Myocyte (in vitro differentiated cells): ENCODE measurements at regions not wholly inside any gene's neighbourhood (a gene's known extent, or its start where the extent isn't known, plus 50 kb on each side); places are given as distances from the start of the nearest gene placed in this dataset.
"Not testable (repeated sequence)": the region's sequence is repeated elsewhere in the genome, so short reads cannot be mapped to it uniquely, and the experiment has no call there.

ENCODE experiments used
- DNase-seq: peaks from one replicate; pipeline ENCODE4 v3.0.0-alpha.2; 2012; ENCODE audit warnings: low read depth

DNA sequence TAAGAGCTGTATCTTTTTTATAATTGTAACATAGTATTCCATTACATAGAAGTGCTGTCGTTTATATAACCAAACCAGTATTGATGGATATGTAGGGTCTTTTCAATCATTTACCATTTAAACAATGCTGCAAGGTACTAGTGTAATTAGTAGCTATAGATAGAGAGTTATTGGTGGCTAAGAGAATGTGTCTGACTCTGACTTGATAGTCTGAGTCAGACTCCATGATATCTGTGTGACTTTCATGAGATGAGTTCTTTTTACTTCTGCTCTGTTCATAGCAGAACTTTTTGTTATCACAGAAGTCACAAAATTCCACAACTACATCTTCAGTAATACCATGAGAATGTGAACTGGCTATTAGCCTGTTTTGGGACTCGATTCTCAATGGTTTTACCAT lies 150.6 kb downstream of the FHIP1A start:
- DNase-seq, result no peak

DNA sequence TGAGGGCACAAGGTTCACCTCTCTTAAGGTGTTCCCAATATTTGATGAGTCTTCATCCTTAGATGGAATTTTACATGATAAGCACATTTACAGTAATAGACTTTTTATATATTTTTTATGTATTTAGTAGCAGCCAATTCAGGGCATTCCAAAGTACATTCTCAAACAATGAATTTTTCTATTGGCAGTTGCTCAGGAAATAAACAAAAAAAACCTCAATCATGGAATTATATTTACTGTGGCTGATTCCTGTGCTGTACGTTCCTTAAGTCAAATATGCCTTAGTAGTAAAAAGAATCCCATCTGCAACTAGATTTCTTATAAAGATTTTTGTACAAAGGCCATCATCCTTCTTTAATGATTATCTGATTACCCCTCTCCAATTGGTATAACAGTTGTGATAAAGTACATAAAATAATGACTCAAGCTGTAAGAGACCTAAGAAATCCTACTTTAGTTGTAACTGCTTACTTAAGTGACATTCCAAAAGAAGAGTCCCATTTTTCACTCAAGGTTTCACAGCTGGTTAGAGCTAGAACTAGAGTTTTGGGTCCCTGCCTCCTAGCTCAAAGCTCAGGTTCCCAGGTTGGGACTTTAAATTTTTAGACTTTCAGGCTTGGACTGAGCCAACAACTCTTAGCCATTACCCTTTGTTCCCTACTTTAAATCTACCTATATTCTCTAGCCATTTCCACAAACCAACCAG lies 152.7 kb downstream of the FHIP1A start:
- DNase-seq, result no peak

DNA sequence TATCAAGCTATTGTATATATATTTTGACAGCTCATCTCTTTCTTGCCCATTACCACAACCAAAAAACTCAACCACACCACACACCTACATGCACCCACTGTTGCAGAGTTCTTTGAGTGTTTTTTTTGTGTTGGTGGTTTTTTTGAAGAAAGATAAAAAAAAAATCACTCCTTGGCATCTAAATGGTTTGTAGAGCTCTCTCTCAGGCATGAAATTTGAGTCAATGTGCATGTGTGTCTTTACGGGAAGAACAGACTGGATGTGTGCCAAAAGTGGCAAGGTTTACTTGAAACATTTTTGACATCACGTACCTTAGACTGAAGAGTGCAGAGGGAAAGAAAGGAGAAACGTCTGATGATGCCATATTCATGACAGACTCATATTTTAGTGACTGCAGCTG lies 154.2 kb downstream of the FHIP1A start:
- DNase-seq, result no peak

DNA sequence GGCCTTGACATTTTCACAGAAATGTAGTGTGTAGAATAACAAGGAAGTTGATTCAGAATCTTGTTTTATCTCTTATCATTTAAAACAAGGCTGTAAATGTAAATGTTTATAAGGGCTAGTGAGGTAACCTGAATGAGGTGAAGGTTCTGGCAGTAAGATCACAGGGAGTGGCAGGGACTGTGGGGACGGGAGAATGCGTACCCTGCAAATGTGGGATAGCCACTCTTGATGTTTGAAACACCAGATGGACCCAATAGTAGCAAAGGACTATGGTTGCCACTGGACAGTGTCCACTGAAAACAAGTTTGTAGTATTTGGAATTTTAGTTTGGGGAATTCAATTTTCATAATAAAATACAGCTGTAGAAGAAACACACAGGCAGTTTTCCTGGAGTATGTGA lies 155.3 kb downstream of the FHIP1A start:
- DNase-seq, result no peak

DNA sequence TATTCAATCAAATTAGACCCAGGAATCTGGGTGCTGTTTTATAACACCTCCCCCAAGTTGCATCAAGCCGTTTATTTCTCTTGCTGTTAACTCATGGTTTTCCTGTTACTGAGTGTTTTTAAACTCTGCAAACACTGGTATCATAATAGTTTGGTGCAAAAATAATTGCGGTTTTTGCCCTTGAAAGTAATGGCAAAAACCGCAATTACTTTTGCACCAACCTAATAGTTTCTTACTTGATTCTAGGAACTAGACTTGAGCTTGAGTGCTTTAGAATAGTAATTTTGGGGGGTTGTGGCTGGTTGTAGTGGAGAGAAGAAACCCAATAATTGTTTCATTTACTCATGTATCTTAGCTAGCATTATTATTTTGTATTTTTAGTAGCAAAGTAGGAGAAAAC lies 156.6 kb downstream of the FHIP1A start:
- DNase-seq, result no peak

DNA sequence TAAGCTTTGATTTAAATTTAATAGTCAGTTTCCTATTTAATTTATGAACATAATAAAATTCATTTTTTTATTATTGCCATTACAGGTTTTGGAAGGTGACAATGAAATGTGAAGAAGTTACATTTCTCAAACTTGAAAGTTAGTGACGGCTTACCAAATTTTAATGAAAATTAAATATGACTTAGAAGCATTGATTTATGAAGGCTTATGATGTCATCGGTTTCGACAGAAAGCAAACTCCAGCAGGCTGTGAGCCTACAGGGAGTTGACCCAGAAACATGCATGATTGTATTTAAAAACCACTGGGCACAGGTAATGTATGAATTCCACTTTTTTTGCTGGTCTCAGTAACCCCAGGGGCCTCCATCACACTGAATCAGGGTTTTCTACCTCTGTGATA lies 157.1 kb downstream of the FHIP1A start:
- DNase-seq, result no peak

DNA sequence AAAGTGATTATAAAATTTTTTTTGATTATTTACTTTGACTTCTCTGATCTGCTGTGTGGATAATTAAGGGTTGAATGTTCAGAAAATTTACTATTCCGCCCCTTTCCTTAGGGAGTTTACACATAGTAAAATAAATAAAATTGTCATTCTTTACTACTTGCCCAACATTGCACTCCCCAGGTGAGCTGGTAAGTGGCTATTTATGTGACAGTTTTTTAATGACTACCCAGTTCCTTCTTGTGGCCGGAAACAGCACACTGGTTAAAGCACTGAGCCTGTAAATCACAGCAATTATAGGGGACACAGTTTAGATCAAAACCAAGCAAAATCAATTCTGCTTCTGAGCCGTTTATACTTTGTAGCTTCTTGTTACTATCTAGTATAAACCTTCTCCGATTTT lies 158.1 kb downstream of the FHIP1A start:
- DNase-seq, result no peak

DNA sequence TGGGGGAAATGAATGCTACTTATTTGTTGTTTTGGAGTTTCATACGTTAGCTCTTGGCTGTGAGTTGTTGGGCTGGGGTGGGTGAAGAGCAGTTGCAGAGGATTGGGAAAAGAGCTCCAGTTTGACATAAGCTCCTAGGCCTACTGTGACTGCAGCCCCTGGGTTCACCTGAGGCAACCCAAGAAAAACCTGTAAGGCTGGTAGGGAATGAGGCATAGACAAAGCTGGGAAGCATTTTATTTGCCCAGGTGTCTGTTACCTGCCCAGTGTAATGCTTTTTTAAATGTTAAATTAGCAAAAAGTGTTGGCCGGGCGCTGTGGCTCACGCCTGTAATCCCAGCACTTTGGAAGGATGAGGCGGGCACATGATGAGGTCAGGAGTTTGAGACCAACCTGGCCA lies 160.0 kb downstream of the FHIP1A start:
- no peak for DNase-seq

DNA sequence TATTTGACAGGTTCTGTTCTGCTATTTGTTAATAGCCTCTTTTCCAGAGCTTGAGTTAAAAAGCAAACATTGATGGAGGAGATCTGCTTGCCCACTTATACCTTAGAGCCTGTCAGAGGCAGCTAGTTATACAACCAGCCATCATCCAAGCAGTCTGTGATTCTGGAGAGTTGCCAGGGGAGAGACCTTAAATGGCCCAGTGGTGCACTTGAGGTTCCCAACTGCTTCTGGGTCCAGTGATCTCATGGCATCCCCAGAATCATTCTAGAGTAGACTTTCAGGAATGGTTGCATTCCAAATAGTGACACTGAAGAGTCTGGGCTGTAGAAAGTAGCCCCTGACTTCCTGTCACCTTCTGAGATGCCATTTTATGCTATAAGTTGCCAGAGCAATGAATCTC lies 160.7 kb downstream of the FHIP1A start:
- no peak for DNase-seq

DNA sequence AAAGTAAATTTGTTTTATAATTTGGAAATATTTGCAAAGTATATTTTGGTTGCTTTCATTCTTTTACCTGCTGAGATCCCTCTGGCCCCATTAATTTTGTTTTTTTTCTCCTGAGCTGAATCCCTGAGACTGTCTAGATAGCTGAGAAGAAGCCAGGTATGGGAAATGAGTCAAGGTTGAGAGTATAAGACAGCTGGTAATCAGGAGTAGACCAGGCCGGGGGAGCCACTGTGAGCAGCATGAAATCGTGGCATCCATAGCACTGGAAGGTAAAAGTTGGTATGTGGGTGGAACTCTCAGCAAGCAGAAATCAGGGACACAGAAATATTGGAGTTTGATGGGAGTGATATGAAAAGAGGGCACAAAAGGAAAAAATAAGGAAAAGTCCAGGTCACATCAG lies 164.5 kb downstream of the FHIP1A start:
- DNase-seq, result no peak

DNA sequence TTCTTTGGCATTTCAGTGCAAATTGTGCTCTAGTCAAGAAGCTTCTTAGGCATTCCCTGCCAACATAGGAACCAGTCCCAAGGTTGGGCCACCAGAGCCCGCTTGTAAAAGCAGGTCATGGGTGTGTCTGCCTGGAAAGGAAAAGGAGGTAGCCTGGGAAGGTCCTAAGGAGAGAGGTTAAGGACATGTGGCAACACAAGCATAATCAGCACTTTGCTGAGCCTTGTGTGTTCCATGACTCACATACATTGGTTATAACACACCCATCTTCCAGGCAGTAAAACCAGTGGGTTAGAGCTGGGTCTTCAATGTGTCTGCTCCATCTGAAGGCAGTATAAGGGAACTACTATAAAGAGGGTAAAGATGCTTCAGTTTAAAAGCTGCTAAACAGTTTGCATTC lies 165.0 kb downstream of the FHIP1A start:
- DNase-seq, result no peak

DNA sequence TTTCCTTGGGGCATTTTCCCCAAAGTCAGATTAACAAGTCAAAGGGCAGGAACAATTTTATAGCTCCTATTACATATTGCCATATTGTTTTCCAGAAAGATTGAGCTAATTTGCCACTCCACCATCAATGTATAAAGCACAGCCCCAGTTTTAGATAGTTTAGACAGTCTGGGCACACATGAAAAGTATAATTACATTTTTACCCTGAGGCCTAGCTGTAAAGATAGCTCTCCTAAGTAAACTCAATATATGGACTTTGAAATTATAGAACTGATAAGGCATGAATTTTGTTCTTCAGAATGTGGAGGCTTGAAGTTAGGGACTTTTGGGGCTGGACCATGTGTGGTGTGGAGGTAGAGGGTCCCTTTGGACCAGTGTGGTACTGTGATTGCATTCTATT lies 166.0 kb downstream of the FHIP1A start:
- no peak for DNase-seq

DNA sequence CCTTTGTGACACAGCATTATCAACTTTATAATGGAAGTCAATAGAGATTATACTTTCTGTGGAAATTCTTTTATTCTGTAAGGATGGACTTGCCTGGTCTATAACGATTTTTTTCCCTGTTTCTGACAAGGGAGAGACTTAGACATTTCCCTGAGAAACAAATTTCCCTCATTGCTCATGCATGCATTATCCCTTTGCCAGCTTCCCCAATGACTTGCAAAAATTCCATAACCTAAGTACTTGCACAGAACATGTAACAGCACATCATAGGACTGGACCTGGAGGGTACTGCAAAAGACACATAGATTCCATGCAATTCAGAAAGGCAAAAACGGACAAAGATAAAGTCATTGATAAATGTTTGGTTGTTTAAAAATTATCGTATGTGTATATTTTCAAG lies 166.7 kb downstream of the FHIP1A start:
- no peak for DNase-seq

DNA sequence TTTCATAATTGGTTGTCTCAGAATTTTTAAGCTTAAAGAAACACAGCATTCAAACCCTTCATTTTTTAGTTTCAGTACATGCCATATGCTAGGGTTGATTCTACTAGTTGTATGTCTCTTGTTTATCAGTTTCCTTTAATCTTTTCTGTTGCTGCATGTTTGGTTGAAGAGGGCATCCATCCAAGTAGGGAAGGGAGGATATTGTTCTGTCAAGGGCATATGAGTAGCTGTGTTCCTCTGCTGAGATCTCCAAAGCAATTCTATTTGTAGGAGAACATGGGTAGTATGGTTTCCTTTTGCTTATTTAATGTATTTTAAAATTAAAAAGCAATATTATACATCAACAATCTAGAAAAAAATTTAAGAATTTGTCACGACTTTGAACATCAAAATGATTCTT lies 167.7 kb downstream of the FHIP1A start:
- no peak for DNase-seq

DNA sequence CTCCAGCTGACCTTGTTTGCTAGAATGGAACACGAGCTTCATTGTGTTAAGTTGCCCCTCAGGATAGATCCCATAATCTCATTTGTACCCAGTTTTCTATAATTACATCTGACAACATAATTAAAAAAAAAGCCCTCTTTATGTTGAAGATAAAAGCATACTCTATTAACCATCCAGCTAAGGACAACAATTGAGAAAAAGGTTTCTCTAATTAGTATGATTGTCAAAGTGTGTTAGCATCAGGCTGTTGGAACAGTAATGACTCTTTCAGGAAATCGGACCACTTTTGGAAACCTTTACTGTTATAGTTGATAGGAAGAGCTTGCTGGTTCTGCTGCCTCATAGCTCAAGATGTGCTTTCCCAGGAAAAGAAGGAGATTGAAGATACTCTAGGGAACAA lies 172.6 kb downstream of the FHIP1A start:
- DNase-seq, result no peak

DNA sequence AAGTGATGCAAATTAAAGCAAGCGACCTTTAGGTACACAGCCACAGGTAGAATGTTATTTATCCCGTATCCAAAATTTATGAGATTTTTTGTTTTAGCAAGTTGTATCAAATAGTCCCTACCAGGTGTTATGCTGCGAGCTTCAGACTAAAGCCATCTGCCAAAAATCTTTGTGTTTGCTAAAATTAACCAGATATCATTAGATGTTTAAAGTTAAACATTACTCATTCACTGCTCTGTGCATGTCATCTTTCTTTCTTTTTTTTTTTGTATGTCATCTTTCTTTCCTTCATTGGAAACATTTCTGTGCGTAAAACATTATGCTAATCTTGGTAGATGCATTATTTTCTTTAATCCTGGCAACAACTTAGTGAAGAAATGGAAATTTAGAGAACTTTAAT lies 173.1 kb downstream of the FHIP1A start:
- no peak for DNase-seq

DNA sequence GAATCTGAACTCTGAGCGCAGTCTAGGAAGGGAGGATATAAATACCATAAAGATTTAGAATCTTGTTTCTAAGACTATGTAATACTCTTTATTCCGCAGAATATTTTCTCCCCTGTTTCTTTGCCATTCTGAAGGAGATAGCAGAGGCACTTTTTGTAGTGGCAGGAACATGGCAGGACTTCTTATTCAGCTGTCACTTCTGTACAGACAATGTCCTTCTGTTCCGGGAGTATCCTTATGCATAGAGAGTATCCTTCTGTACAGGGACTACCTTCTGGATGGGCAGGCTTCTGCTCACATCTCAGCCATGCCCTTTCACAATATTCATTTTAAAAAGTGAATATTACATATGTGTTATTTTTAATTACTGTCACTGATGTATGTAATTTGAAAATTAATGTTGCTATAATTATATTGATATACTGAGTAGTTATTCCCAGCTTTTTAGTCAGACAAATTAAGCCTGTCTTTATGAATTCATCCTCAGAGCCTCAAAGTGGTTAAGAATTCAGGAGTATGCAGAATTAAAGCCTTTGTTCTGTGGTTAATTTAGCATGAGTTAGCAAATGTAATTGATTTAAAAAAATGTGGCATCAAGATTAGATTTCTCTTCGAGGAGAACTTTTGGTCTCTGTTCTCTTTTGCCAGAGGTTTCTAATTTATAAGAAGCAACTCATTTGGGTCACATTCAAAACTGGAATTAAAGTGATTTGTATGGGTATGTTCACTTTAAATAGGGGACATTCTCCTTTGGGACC lies 174.4 kb downstream of the FHIP1A start:
- no peak for DNase-seq

DNA sequence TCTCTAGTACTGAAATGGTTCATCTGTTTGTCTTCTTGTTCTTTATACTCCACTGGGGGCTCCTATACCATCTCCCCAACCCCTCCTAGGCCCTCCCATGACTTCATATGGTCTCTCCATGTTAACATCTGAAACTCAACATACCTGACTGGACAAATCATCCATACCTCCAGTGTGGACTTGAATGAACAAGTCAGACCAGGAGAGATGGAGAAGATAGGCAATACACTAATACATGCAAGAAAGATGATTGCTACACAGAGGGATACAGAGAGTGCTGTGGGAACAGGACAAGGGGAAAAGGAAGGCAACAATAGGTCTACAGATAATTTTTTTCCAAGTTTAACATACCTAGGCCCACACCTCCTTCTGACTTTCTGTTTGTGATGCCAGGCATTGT lies 175.1 kb downstream of the FHIP1A start:
- no peak for DNase-seq

DNA sequence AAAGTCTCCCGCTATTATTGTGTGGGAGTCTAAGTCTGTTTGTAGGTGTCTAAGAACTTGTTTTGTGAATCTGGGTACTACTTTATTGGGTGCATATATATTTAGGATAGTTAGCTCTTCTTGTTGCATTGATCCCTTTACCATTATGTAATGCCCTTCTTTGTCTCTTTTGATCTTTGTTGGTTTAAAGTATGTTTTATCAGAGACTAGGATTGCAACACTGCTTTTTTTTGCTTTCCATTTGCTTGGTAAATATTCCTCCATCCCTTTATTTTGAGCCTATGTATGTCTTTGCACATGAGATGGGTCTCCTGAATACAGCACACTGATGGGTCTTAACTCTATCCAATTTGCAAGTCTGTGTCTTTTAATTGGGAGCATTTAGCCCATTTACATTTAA lies 165.2 kb downstream of the GATB start:
- DNase-seq, result not testable (repeated sequence)

DNA sequence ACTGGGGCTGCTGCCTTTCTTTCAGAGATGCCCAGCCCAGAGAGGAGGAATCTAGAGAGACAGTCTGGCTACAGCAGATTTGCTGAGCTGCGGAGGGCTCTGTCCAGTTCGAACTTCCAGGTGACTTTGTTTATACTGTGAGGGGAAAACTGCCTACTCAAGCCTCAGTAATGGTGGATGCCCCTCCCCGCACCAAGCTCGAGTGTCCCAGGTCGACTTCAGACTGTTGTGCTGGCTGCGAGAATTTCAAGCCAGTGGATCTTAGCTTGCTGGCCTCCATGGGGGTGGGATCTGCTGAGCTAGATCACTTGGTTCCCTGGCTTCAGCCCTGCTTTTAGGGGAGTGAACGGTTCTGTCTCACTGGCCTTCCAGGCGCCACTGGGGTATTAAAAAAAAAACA lies 163.1 kb downstream of the GATB start:
- DNase-seq, result not testable (repeated sequence)

DNA sequence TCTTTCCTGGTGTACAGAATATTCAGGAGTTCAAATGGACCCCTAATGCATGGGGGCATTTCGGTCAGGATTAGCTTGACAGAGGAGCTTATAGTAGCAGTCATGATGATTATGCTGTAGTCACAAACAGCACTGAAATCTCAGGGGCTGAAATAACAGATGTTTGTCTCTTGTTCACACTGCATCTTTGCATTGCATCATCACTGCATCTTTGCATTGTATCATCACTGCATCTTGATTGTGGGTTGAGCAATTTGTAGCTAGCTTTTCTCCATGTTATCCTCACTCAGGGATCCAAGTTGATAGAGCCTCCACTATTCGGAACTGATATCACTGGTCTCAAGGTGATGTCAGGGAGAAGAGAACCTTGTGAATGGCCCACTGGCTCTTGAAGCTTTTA lies 160.9 kb downstream of the GATB start:
- no peak for DNase-seq

DNA sequence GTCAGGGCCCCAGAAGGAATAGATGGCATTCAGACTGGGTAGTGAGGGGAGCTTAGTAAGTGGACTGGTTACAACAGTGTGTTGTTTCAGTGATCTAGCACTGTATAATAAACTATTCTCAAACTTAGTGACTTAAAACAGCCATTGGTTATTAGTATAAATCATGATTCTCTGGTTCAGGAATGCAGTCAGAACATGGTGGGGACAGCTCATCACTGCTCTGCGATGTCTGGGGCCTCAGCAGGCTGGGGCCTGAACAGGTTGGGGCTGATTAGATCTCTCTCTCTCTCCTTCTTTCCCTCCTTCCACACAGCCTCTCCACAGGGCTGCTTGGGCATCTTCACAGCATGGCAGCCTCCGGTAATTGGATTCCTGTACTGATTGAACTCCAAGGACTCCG lies 160.4 kb downstream of the GATB start:
- no peak for DNase-seq

DNA sequence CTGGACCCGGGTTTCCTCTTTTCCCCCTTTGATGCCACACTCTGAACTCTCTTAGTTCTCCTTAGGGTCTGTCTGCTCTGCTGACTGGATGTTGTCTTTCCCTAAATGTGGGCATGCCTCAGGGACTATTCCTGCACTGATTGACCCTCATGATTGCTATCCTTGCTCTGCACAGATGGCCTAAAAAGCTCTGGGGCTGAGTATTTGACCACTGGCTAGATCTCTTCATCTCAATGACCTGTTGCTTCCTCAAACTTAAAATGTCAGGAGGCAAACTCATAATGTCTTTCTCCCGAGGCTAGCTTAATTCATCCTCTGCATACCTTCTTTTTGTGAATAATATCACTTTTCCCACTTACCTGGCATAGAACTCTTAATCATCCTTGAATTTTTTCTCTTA lies 157.4 kb downstream of the GATB start:
- no peak for DNase-seq
